ENCODE measurements at regions not wholly inside any gene's neighbourhood (a gene's known extent, or its start where the extent isn't known, plus 50 kb on each side); places are given as distances from the start of the nearest gene placed in this dataset.

DNA sequence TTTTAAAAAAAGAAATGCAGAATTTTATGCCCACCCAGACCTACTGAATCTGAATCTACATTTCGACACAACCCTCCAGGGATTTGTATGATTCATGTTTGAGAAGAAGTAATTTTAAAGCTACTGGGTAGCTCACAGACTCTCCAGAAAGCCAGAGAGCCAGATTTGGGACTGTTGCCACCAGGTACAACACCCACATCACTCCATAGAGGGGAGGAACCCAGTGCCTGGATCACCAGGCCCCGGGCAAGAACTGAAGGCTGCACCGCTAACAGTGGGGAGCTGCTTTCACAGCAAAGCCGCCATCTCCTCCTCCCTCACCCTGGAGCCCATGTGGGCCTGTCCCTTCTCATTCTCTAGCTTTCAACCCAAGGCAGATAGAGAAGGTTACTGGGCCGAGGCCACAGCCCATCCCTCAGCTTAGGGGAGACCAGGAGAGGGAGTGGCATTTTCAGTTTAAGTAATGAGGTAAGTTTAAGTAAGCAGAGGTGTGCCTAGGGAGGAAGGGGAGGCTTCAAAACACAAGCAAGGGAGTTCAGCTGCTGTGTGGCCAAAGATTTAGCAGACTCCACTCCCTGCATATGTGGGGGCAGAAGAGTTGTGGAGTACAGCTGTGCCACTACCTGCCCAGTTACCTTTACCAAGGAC, 109.8 kb downstream of the IL12A start:
- Histone ChIP-seq H3K18ac (ENCODE audit: extremely low read depth, low read length) (no peak overlapping the region; the same call in 1 of the 2 replicates), H3K27me3 (replicated peaks in 1 of 4; ENCODE audit: control insufficient read depth in 3 of 4, extremely low read depth in 1 of 4, insufficient read depth in 3 of 4, low read length in 3 of 4) (no peaks in the 10 kb centered on the region), H3K9ac (replicated peaks in 1 of 4; ENCODE audit: extremely low read depth in 1 of 4, low read depth in 3 of 4, low read length in 3 of 4) (no peak overlapping the region), H2BK5ac (ENCODE audit: low read depth, low read length) (no peak overlapping the region), H3K36me3 (ENCODE audit: control insufficient read depth in 2 of 4, insufficient read depth in 4 of 4, low read length in 3 of 4) (no peaks in the 10 kb centered on the region), H3K4me1 (replicated peaks in 1 of 4; ENCODE audit: control insufficient read depth in 3 of 4, insufficient read depth in 4 of 4, low read length in 3 of 4) (no peaks in the 10 kb centered on the region), H2BK20ac (ENCODE audit: low read length) (no peak overlapping the region), H4K91ac (replicated peaks; ENCODE audit: insufficient read length, low read length) (no peak overlapping the region), H3K14ac (ENCODE audit: insufficient read length) (no peak overlapping the region), H3K23me2 (ENCODE audit: low read depth, low read length) (no peaks in the 10 kb centered on the region), H2AK5ac (ENCODE audit: low read depth, low read length) (no peak overlapping the region), H3K27ac (ENCODE audit: low read depth, low read length) (no peak overlapping the region; the same call in 1 of the 2 replicates), H4K20me1 (replicated peaks in 1 of 2; ENCODE audit: control insufficient read depth in 1 of 2, insufficient read depth in 2 of 2, low read length in 2 of 2) (no peaks in the 10 kb centered on the region), H3K79me1 (ENCODE audit: low read depth, low read length) (no peaks in the 10 kb centered on the region), H4K8ac (ENCODE audit: extremely low read depth, insufficient read depth, low read length) (no peak overlapping the region), H4K5ac (ENCODE audit: insufficient read length, low read depth, low read length) (no peak overlapping the region), H3K79me2 (ENCODE audit: control insufficient read depth in 1 of 2, insufficient read depth in 2 of 2, low read length in 2 of 2) (no peaks in the 10 kb centered on the region), H3K56ac (replicated peaks; ENCODE audit: insufficient read length, low read depth, low read length) (no peak overlapping the region), H3K4me3 (ENCODE audit: extremely low read depth in 1 of 4, insufficient read depth in 2 of 4, low read depth in 3 of 4, low read length in 4 of 4) (no peak overlapping the region), H2BK12ac (ENCODE audit: low read depth, low read length) (no peak overlapping the region), H2BK15ac (ENCODE audit: low read length) (no peak overlapping the region), H2AFZ (ENCODE audit: low read length) (peak overlapping the region; percentile 85; the same call in 1 of the 2 replicates), H3K4ac (replicated peaks; ENCODE audit: insufficient read length, low read depth, low read length) (no peak overlapping the region), H3K4me2 (ENCODE audit: insufficient read depth in 1 of 2, low read depth in 2 of 2, low read length in 2 of 2) (no peak overlapping the region), H3K9me3 (ENCODE audit: insufficient read depth in 2 of 2, low read depth in 1 of 2, low read length in 1 of 2) (no peaks in the 10 kb centered on the region), H2BK120ac (replicated peaks; ENCODE audit: low read depth, low read length) (no peak overlapping the region), H3K23ac (ENCODE audit: insufficient read length) (no peak overlapping the region)
- CTCF ChIA-PET (ENCODE audit: partially characterized antibody) = interaction anchor here (1.4 to 2.1 kb wide), 2 partner anchors 9 to 12 kb away, joined by 4 to 7 read pairs; no protein-coding TSS in a partner anchor
- no peak for DNase-seq (ENCODE audit: low read depth in 1 of 2, low spot score in 2 of 2)
- FAIRE-seq = no peak
- POLR2A ChIA-PET (ENCODE audit: partially characterized antibody) = no interaction called here
- WGBS, 2 experiments (ENCODE audit: extremely low coverage in 1 of 2, insufficient coverage in 1 of 2, insufficient read length in 1 of 2, insufficient replicate concordance in 2 of 2, low coverage in 1 of 2, low lambda C conversion rate in 2 of 2, missing lambda C conversion rate in 1 of 2) = 82% methylated on average over 4 of the region's 5 CpGs; no CpG with 5 or more reads in 1 of the 2 experiments
- no peak for TF ChIP-seq NANOG (IDR thresholded peaks at IDR 0.05; ENCODE audit: insufficient read depth, low read depth, low read length, poor library complexity, severe bottlenecking)
- TF ChIP-seq SRF (IDR thresholded peaks at IDR 0.05; ENCODE audit: low read depth, low read length) = no peak
- no peak for TF ChIP-seq CBX5 (IDR thresholded peaks at IDR 0.05; ENCODE audit: low read depth, low read length)
- no peak for TF ChIP-seq EZH2 (IDR thresholded peaks at IDR 0.05; ENCODE audit: low read depth, low read length, severe bottlenecking)
- TF ChIP-seq GABPA (IDR thresholded peaks at IDR 0.05; ENCODE audit: borderline replicate concordance, insufficient read depth, low read length) = no peak
- TF ChIP-seq RBBP5 (IDR thresholded peaks at IDR 0.05; ENCODE audit: borderline replicate concordance, low read depth, low read length) = no peak
- TF ChIP-seq KDM1A (IDR thresholded peaks at IDR 0.05; ENCODE audit: borderline replicate concordance, low read length) = no peak
- TF ChIP-seq BRCA1 (IDR thresholded peaks at IDR 0.05; ENCODE audit: low read depth, low read length) = no peak
- no peak for TF ChIP-seq JUN (IDR thresholded peaks at IDR 0.05; ENCODE audit: low read depth, low read length)
- TF ChIP-seq CTBP2 (IDR thresholded peaks at IDR 0.05; ENCODE audit: borderline replicate concordance, insufficient read depth, insufficient read length, low read length) = no peak
- no peak for TF ChIP-seq JUND (IDR thresholded peaks at IDR 0.05; ENCODE audit: low read length)
- TF ChIP-seq YY1 (IDR thresholded peaks at IDR 0.05; ENCODE audit: low read depth, low read length) = no peak
- no peak for TF ChIP-seq POLR2A (IDR thresholded peaks at IDR 0.05; ENCODE audit: control extremely low read depth in 1 of 2, low read depth in 2 of 2, low read length in 2 of 2)
- TF ChIP-seq CREB1 (IDR thresholded peaks at IDR 0.05) = no peak

All from H1 (cell line).